Activated naive CD4-positive, alpha-beta T cell treated with Interleukin-2 at 50 U/mL for 16 hours (primary cell): ENCODE measurements at regions not wholly inside any gene's neighbourhood (a gene's known extent, or its start where the extent isn't known, plus 50 kb on each side); places are given as distances from the start of the nearest gene placed in this dataset.

ENCODE experiments used
- DNase-seq: peaks from one replicate; pipeline ENCODE4 v3.0.0-alpha.2; 2020

DNA sequence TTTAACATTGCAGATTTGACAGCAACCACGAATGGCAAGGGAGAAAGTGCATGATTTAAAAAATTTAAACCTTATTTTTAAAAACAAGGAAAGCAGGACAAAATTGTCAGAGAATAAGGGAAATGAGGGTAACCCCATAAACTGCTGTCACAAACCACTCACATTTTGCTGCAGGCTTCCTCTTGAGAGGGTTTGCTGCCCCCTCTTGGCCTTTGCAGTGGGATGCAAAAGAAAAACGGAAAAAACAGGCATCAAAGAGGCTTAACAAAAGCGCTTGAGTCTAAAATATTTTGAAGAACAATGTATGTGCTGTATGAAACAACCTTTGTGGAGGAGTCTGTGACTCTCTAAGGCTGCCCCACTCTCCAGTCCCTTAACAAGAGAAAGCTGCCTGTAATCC, 91.6 kb downstream of the TMX3 start:
- peak; percentile 7 for DNase-seq

DNA sequence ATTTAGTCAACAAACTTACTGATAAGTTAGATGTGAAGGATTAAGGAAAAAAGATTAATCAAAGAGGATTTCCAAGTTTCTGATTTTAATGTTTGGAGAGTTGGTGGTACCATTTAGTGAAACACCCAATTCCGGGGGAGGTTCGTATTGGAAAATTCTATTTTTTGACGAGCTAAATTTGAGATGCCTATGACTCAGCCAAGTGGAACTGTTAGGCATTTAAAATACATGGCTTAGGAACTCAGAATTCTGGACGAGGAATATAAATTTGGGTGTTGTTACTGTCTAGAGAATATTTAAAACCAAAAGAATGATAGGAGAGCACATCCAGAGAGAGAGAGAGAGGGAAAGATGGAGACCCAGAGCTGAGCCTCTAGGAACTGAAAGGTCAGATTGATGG, 103.6 kb downstream of the TMX3 start:
- DNase-seq = no peak

DNA sequence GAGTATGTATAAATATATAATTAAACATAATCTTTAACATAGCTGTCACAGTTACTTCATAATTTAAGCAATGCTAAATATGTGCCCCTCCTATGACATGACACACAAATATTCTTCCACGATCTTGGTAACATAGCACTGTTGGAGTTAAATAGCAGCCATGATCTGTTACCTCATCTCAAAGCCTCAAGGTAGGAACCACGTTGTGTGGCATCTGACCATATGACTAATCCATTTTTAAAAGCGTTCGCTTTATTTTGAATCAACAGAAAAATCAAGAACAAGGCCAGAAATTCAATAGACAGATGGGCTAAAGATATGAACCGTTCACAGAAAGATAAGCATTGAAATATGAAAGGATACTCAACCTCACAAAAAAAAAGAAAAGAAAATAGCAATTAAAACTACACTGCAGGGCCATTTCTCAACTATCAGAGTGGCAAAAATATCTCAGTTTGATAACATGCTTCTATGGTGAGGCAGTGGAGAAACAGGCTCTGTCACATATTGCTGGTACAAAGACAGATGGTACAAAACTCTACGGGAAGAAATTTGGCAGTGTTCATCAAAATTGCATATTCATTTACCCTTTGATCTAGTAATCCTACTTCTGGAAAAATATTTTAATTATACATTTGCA, 105.9 kb downstream of the TMX3 start:
- no peak for DNase-seq

DNA sequence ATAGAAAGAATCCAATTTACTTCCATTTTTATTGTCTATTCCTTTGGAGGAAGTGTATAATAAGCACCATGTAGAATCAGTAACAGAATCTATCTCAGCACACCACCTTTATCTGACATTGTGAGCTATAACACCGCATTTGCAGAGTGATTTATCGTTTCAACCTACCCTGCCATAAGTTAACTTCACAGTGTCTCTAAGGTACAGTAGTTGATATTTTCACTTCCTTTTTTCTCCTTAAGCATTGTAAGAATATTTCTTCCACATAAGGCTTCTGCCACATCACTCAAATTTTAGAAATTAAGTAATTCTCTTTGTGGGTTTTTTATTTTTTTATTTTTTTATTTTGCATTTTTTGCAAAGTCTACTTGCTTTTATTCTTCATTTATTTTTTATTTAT, 107.1 kb downstream of the TMX3 start:
- no peak for DNase-seq

DNA sequence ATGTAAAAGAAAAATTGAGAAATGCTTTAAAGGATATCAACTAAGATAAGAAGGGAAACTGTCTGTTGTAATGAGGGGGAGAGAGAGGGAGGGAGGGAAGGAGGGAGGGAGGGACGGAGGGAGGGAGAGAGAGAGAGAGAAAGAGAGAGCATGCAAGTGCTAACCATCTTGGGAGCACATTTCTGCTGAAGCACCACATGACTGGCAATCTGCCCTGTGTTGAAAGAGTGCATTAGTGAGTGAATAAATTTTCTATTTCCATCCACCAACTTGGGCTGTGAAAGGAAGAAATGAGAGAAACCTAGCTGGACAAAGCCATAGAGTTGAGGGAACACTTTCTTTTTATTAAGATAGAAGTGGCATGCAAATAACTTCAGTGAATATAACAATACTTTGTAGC, 110.7 kb downstream of the TMX3 start:
- DNase-seq = no peak

DNA sequence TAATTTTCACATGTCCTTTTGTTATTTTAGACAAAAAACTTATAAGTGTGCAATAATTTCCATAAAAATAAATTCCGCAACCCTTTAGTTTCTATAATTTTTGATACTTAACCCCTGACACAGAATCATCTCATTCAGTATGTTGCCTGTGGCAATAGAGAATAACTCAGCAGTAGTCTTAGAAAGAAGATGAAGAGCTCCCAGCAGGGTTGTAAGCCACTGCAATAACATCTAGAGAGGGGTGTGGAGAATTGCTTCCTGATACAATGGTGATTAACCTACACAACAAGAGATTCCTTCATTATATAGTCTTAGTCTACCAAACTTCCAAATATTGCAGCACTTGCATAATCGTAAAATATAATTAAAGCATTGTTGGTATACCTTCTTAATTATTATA, 118.9 kb downstream of the TMX3 start:
- DNase-seq = no peak

DNA sequence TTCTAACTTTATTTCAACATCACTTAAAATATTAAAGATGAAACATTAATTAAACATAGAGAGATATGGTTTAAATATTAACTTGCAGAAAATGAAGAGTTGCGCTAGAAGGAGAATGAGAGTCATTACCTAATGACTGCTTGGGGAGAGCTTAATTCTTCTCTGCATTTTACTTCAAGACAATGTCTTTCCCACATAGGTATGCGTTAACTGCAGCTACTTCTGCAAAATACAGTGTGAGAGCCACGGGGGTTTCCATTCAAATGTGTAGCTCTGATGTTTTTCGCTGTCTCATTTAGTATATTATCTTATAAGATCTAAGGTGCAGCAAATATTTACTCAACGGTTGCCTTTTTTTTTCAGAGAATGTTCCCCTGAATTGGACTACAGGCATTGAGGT, 126.7 kb downstream of the TMX3 start:
- DNase-seq = no peak

DNA sequence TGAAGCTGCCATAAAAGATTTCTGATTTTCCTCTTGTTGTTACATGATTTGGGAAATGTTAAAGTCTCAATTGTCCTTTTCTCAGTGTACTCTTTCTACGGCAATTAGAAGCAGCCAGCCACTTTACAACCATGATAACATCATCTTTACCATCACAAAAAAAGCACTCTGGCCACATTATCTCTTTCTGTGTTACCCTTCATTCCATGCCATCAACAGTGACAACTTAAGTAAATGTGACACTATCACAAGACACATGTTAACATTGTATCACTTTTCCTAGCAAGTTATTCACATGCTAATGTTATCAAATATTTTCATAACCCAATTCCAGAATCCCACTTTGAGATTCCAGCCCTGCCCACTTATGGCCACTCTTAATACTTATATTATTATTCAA, 131.2 kb downstream of the TMX3 start:
- no peak for DNase-seq

DNA sequence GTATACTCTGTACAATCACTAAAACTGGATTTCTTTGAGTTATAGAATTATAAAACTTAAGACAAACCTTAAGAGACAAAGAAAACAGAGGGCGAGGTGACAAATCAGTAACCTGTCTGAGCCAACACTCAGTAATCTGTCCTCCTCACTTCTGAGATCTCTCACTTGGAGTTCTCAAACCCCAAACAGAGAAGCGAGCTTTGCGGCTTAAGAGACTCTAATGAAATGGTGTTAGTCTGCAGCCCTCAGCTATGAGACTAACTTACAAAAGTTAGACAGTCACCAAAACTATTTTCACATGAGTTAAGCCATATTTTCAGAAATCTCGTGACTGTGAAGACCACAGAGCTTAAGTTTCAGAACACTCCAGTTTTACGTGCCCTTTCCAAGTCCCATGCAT, 140.6 kb downstream of the TMX3 start:
- no peak for DNase-seq

DNA sequence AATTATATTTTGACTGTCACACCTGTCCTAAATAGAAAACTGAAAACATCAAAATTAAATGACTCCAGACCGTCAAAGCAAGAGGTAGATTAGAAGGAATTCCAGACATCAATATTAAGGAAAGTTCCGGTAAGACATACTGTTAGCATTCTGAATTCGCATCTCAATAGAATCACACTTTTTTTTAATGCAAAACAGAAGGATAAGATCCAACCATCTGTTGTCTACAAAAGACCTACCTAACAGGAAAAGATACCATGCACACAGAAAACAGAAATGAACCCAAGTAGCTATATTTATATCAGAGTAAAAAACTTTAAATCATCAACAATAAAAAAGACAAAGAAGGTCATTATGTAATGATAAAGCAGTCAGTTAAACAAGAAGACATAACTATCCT, 145.0 kb downstream of the TMX3 start:
- DNase-seq = no peak

DNA sequence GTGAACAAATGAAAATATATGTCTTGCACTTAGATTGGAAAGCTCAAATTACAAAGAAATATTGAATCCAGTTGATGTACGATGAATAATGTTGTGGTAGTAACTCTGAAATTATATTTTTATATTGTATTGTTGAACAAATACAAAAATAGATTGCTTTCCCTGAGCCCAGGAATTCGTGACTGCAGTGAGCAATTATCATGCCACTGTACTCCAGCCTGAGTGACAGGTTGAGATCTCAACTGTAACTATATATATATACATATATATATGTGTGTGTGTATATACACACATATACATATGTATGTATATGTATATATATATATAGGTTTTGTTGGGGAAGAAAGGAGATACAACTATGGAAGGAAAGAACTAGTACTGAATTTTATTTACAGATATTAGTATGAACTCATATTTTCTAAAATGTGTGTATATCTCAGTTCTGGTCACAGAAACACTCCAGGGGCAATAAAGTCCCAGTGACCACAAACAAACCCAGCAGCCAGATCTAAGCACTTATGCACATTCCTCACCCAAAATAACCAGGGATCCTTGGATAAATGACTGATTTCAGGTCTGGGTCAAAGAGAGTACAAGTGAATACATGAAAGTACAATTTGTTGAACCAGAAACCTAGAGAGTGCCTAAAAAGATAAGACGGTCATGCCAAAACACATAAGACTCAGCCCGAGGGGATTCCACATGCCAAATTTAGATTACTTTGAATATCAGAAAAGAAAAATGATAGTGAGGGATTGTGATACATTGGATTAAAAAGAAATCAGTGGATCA, 146.3 kb downstream of the TMX3 start:
- DNase-seq = no peak

DNA sequence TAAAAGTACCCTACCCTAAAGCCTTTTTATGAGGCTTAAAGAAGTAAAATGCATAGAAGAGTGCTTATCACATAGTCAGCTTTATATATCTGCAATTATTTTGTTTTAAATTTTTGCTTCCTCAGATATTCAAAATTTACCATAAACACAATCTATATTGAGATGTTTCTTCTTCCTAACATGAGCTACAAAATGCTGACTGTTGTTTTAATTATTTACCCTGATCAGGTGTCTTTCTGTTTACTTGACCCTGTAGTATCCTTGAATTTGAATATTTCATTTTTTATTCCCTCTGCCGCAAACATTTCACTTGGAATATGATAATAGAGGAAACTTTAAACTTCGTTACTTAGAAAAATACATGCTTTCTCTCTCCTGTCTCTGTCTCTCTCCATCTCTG, 147.9 kb downstream of the TMX3 start:
- DNase-seq = no peak

DNA sequence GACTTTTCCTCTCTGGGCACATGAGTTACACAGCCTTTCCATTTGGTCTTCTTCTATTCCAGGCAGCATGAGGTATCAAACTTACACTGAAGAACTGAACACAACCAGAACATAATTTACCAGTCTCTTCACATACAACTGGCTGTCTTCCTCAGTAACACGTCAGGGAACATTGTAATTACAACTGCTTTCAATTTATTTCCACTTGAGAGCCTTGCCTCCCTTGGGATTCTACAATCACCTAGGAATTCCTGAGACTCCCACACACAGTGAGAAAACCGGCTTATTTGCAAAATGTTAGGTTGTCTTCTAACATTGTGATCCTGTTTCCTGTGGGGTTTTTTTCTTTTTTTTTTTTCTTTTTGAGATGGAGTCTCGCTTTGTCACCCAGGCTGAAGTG, 149.9 kb downstream of the TMX3 start:
- no peak for DNase-seq

DNA sequence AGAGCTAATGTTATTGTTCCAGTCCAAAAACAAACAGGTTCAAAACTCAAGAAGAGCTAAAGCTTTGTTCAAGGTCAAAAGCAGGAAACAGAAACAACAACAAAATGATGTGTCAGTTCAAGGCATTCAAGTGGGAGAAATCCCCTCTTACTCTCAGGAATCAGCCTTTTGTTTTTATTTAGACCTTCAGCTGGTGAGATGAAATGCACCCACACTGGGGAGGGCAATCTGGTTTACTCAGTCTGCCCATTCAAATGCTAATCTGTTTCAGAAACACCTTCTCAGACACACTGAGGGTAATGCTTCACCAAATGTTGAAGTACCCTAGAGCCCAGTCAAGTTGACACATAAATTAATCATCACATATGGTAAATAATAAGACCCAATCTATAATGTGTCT, 150.6 kb downstream of the TMX3 start:
- no peak for DNase-seq

DNA sequence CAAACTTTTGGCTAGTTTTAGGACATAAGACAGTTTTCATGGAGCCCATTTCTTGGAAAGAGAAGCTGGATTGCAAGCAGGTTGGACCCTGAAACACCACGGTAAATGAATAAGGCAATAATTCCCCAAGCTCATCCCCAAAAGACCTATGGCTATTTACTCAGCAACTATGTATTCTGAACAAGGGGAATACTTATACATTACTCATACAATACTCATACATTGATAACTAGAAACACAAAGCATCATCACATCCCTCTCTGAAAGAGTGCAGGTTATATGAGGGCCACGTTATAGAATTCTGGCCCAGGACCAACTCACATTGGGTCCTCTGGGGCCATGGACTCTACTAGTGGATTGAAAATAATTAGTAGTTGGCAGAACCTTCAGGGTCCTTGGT, 154.8 kb downstream of the TMX3 start:
- DNase-seq = no peak

DNA sequence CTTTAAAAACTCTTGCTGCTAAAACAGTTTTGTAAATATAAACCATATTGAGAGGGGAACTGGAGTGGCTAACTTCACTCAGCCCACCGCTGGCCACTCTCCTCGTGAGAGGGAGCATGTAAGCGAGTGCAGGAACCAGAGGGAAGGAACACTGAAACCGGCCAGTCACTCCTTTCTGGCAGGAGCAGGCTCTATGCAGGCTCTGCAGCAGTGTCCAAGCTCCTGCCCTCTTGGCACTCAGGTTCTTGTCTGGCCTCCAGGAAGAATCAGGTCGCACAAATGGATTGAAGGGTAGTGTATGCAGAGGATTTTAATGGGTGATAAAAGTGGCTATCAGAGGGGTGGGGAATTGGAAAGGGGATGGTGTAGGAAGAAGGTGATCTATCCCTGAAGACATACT, 157.7 kb downstream of the TMX3 start:
- DNase-seq = no peak

DNA sequence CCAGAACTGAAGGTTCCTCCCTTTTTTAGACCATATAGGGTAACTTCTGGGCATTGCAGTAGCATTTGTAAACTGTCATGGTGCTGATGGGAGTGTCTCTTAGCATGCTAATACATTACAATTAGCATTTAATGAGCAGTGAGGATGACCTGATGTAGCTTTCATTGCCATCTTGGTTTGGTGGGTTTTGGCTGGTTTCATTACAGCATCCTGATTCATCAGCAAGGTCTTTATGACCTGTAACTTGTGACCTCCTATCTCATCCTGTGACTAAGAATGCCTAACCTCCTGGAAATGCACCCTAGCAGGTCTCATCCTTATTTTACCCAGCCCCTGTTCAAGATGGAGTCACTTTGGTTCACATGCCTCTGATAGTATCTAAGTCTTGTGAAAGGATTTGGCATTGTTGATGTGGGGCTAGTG, 159.0 kb downstream of the TMX3 start:
- DNase-seq = no peak

DNA sequence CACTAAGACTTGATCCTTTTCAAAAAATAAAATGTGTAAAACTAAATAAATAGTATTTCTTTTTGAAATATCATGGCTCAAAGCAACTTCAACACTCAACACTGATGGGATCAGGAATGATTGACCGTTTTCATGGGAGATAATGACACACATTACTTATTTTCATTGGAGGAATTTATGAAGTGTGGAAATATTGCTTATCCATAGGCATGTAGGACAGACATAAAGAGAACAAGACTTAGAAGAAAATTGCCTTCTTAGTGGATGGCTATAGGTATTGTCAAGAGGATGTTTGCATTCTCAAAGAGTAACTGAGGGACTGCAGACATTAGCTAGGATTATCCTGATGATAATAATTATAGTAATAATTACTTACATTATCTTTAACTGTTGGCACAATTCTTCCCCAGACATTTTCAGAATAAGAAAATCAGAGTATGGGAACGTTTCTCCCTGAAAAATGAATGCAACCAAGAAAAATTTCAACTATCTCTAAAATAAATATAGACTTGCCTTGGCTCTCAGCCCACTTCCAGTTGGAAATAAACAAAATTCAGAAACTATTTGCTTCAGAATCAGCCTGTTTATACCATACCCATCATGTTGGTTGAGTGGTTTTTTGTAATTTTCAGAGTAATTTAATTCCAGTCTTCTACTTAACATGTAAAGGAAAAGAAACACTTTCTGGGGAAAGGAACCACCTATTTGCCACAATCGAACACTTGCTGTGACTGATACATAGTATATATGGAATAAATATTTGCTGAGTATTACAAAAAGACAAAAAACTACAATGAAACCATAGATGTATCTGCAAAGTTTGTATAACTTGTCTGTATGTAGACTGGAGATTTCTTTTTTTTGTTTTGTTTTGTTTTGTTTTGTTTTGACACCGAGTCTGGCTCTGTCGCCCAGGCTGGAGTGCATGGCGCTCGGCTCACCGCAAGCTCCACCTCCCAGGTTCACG, 165.7 kb downstream of the TMX3 start:
- DNase-seq = no peak

DNA sequence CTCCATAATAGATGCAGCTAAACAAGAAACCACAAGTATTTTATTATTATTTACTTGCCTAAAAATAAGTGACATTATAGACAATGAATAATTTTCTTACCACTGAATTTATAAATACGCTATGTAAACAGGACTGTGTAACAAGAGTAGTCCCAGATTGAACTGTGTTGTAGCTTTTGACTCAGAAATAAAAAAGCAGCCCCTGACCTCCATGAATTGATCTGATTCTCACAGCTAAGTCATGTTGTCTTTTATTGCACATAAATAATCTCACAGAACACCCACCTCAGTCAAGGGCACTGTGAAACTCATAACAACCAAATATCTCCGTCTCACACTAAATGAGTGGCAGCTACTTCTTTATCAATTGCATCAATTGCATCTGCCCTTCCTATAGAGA, 171.6 kb downstream of the TMX3 start:
- no peak for DNase-seq

DNA sequence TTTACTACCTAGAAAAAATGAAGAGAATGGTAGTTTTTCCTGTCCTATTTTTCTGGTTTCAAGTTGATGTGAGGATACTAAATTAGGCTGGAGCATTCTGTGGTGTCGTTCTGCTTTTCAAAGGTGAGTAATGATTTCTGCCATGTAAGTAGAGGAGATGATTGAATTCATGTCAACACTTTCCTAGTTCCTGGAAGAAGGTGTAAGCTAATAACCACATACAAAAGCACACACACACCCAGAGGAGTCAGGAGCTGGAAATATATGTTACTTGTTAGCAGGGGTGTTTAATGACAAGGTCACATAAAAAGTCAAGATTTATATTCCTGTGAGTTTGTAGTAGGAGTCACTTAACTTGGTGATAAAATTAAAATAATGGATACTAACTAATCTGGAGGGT, 172.1 kb downstream of the TMX3 start:
- DNase-seq = no peak

DNA sequence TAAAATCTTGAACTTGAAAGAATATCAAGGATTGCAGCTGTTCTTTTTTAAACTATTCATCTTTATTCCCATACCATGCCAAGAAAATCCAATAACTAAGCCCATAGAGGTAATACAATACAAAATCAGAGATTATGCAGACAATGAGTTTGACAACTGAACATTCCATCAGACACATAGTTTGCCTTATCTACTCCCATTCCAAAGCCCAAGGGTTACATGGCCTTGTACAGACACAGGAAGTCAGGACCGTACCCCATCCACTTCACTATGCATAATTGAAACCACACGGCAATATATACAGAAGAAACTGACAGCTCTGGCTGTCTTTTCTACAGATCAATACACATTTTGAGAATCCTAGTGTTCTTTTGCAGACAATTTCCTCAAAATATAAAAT, 181.3 kb downstream of the TMX3 start:
- DNase-seq = no peak

DNA sequence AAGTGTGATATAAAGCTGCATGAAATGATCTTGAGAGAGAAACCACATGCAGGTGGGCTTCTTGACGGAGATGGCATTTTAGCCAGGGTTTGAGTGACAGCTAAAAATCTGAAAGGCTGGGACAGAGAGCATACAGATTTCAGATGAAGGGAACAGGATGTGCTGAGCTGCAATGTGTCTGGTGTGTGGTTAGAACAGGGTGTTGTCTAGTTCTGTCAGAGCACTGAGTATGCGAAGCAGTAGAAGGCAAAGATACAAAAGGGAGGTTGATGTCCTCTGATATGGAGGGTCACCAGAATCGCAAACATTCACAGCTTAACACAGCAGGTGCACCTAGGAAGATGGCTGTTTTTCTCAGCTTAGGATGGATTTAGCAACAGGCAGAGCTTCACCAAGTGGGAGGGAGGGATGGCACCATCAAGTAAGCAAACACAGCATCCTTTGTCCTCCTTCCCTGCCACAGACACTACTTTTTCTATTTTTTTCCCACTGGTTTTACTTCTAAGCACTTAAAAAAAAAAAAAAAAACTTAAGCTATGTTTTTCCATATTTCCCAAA, 182.5 kb downstream of the TMX3 start:
- no peak for DNase-seq

DNA sequence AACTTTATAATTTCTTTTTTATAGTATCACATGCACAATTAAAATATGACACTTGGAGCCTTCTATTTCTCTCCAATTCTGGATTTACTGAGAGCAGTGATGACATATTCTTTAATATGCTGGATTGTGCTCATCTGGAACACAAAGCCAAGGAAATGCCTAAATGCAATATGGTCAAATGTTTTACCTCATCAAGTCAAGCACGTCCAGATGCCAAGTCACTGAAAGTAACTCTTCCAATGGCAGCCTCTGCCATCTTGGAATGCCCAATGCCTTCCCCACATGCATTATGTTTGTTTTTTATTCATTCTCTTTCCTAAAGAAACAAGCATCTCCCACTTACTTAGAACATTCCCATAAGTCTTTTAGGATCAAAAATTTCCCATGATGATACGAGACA, 189.8 kb downstream of the TMX3 start:
- DNase-seq = no peak
